Testis (tissue), 2 donors: ENCODE measurements at regions not wholly inside any gene's neighbourhood (a gene's known extent, or its start where the extent isn't known, plus 50 kb on each side); places are given as distances from the start of the nearest gene placed in this dataset.

Experiments used
- DNase-seq: peaks from one replicate; pipeline ENCODE4 v3.0.0-alpha.2; 2019
- H3K27ac ChIP-seq, 2 donors: fragments of 200-600 bp; sonication (generic); one replicate each; pipeline ENCODE4 v1.5.1; 2019
- H3K27me3 ChIP-seq: fragments of 200-600 bp; sonication (generic); one replicate; pipeline ENCODE4 v1.5.1; 2019
- H3K36me3 ChIP-seq: fragments of 200-600 bp; sonication (generic); one replicate; pipeline ENCODE4 v1.5.1; 2017; ENCODE audit warnings: low read depth; ENCODE audit errors: missing control alignments
- H3K4me1 ChIP-seq: fragments of 200-600 bp; sonication (generic); one replicate; pipeline ENCODE4 v1.5.1; 2019
- H3K4me3 ChIP-seq, 2 donors: fragments of 200-600 bp; sonication (generic); one replicate each; pipeline ENCODE4 v1.5.1; 2017 to 2019
- H3K9me3 ChIP-seq: fragments of 200-600 bp; sonication (generic); one replicate; pipeline ENCODE4 v1.5.1; 2017
- CTCF ChIP-seq, 3 experiments: fragments of 450-650 bp in 2 of 3; fragments of 200-600 bp in 1 of 3; sonication (generic) in 1 of 3; IDR thresholded peaks; one replicate each; pipeline ENCODE4 v1.5.1; 2016 to 2019; ENCODE audit warnings: antibody characterized with exemption in 3 of 3, mild to moderate bottlenecking in 2 of 3, moderate library complexity in 1 of 3
- POLR2A ChIP-seq: fragments of 450-650 bp; IDR thresholded peaks from one replicate; pipeline ENCODE4 v1.6.1; 2017; ENCODE audit warnings: antibody characterized with exemption, mild to moderate bottlenecking, moderate library complexity
- WGBS, 2 donors: methylation state at CpG; one replicate each; pipeline ENCODE4 v1.1.5; 2018; 5-methylcytosine and 5-hydroxymethylcytosine counted together
- intact Hi-C: fragments of 100-400 bp; cut with DNase I; formaldehyde crosslinking; loops from one replicate; pipeline ENCODE4 v1.15.1; 2023; ENCODE audit warnings: low total_unique reads

GRCh38 chr2:11029136-11029535 lies 117.4 kb downstream of the KCNF1 start:
- H3K27ac ChIP-seq = no peak overlapping the region
- WGBS, 2 donors = 83 to 93% methylated on average over 6 of the region's 6 CpGs
- no peaks in the 10 kb centered on the region for H3K36me3 ChIP-seq
- no peak for TF ChIP-seq CTCF (IDR thresholded peaks at IDR 0.05)
- no peak for TF ChIP-seq POLR2A
- intact Hi-C loops = no loop called here
- H3K4me3 ChIP-seq = no peak overlapping the region
- H3K27me3 ChIP-seq = no peaks in the 10 kb centered on the region
- H3K4me1 ChIP-seq = no peaks in the 10 kb centered on the region
- no peak for DNase-seq
- no peaks in the 10 kb centered on the region for H3K9me3 ChIP-seq

- no peak for DNase-seq
- 93% methylated on average over 7 of the region's 7 CpGs for WGBS, 2 donors
- intact Hi-C loops = no loop called here
- no peaks in the 10 kb centered on the region for H3K36me3 ChIP-seq
- no peak overlapping the region for H3K4me3 ChIP-seq
- no peaks in the 10 kb centered on the region for H3K27me3 ChIP-seq
- H3K9me3 ChIP-seq = no peaks in the 10 kb centered on the region
- H3K27ac ChIP-seq = no peak overlapping the region
- no peaks in the 10 kb centered on the region for H3K4me1 ChIP-seq
- TF ChIP-seq POLR2A = no peak
- TF ChIP-seq CTCF (IDR thresholded peaks at IDR 0.05) = no peak
Measured at GRCh38 chr2:11030036-11030435, 118.3 kb downstream of the KCNF1 start.

- TF ChIP-seq POLR2A (no peak), CTCF (IDR thresholded peaks at IDR 0.05) (no peak)
- Histone ChIP-seq H3K27me3 (no peaks in the 10 kb centered on the region), H3K36me3 (no peaks in the 10 kb centered on the region), H3K4me1 (no peaks in the 10 kb centered on the region), H3K27ac (no peak overlapping the region), H3K4me3 (no peak overlapping the region), H3K9me3 (no peaks in the 10 kb centered on the region)
- WGBS, 2 donors = 71 to 79% methylated on average over 4 of the region's 4 CpGs
- DNase-seq = no peak
- intact Hi-C loops = no loop called here
Measured at GRCh38 chr2:11030909-11031308, 119.2 kb downstream of the KCNF1 start.

GRCh38 chr2:11031876-11032275 lies 120.1 kb downstream of the KCNF1 start:
- no peak overlapping the region for H3K4me3 ChIP-seq
- no peaks in the 10 kb centered on the region for H3K4me1 ChIP-seq
- H3K9me3 ChIP-seq = no peaks in the 10 kb centered on the region
- no peaks in the 10 kb centered on the region for H3K36me3 ChIP-seq
- no peaks in the 10 kb centered on the region for H3K27me3 ChIP-seq
- no peak for DNase-seq
- intact Hi-C loops = no loop called here
- H3K27ac ChIP-seq = no peak overlapping the region
- TF ChIP-seq POLR2A (no peak), CTCF (IDR thresholded peaks at IDR 0.05) (no peak)
- WGBS, 2 donors = 81 to 82% methylated on average over 1 of the region's 1 CpG

- intact Hi-C loops = no loop called here
- 73 to 94% methylated on average over 2 of the region's 2 CpGs for WGBS, 2 donors
- H3K36me3 ChIP-seq = no peaks in the 10 kb centered on the region
Measured at GRCh38 chr2:11032396-11032795, 120.7 kb downstream of the KCNF1 start.

More at GRCh38 chr2:11032396-11032795, 120.7 kb downstream of the KCNF1 start:
- Histone ChIP-seq H3K27me3 (no peaks in the 10 kb centered on the region), H3K27ac (no peak overlapping the region), H3K9me3 (no peaks in the 10 kb centered on the region), H3K4me3 (no peak overlapping the region), H3K4me1 (no peaks in the 10 kb centered on the region)
- no peak for TF ChIP-seq CTCF (IDR thresholded peaks at IDR 0.05)
- TF ChIP-seq POLR2A = no peak
- no peak for DNase-seq
